Fibroblast of lung (primary cell): ENCODE measurements at regions not wholly inside any gene's neighbourhood (a gene's known extent, or its start where the extent isn't known, plus 50 kb on each side); places are given as distances from the start of the nearest gene placed in this dataset.

Source experiments
- DNase-seq, 2 donors: peaks; one replicate each; pipeline versions ENCODE4 v3.0.0 to v3.0.0-alpha.2; 2010; ENCODE audit warnings: low read depth in 2 of 2
- H2AFZ ChIP-seq: 2 replicates; pipeline ENCODE4 v1.5.1; 2012; ENCODE audit warnings: low read length, control low read depth, inconsistent platforms
- H3K27ac ChIP-seq: 2 replicates; pipeline ENCODE4 v1.5.1; 2011; ENCODE audit warnings: low read length, control low read depth; ENCODE audit not compliant: insufficient read depth
- H3K27me3 ChIP-seq: 2 replicates; pipeline ENCODE4 v1.5.1; 2011; ENCODE audit warnings: mild to moderate bottlenecking, low read length; ENCODE audit not compliant: control insufficient read depth, insufficient read depth
- H3K36me3 ChIP-seq: 2 replicates; pipeline ENCODE4 v1.5.1; 2011; ENCODE audit warnings: low read length; ENCODE audit not compliant: control insufficient read depth, insufficient read depth
- H3K4me1 ChIP-seq: 2 replicates; pipeline ENCODE4 v1.5.1; 2011; ENCODE audit warnings: low read length; ENCODE audit not compliant: control insufficient read depth, insufficient read depth; ENCODE audit errors: extremely low read depth
- H3K4me2 ChIP-seq: 2 replicates; pipeline ENCODE4 v1.5.1; 2011; ENCODE audit warnings: low read length, control low read depth; ENCODE audit not compliant: insufficient read depth; ENCODE audit errors: extremely low read depth
- H3K4me3 ChIP-seq, 4 experiments: fragments of 200-600 bp in 1 of 4; sonication (generic) in 1 of 4; replicated peaks in 1 of 4; 2 replicates each; pipeline ENCODE4 v1.5.1; 2011 to 2016; ENCODE audit warnings: low read length in 4 of 4, low read depth in 3 of 4, mild to moderate bottlenecking in 3 of 4, control low read depth in 2 of 4, inconsistent platforms in 1 of 4, mixed read lengths in 1 of 4; ENCODE audit not compliant: insufficient read depth in 1 of 4; ENCODE audit errors: control extremely low read depth in 1 of 4
- H3K79me2 ChIP-seq: 2 replicates; pipeline ENCODE4 v1.5.1; 2012; ENCODE audit warnings: mild to moderate bottlenecking, low read length, inconsistent platforms; ENCODE audit not compliant: control insufficient read depth, insufficient read depth
- H3K9ac ChIP-seq: 2 replicates; pipeline ENCODE4 v1.5.1; 2011; ENCODE audit warnings: mild to moderate bottlenecking, low read length, control low read depth; ENCODE audit not compliant: insufficient read depth
- H3K9me3 ChIP-seq: 2 replicates; pipeline ENCODE4 v1.5.1; 2012; ENCODE audit warnings: low read depth, low read length; ENCODE audit not compliant: control insufficient read depth, insufficient read depth
- H4K20me1 ChIP-seq: 2 replicates; pipeline ENCODE4 v1.5.1; 2011; ENCODE audit warnings: low read length; ENCODE audit not compliant: control insufficient read depth, insufficient read depth; ENCODE audit errors: extremely low read depth
- EZH2 ChIP-seq: IDR thresholded peaks from 2 replicates; pipeline ENCODE4 v1.5.1; 2012; ENCODE audit warnings: low read length, control low read depth, mild to moderate bottlenecking; ENCODE audit errors: missing control alignments
- TF ChIP-seq, protein P1 (sequence below), 2 donors: IDR thresholded peaks in 1 of 2; conservative IDR thresholded peaks in 1 of 2; 1 replicate in 1 of 2; 2 replicates in 1 of 2; pipeline ENCODE4 v1.5.1; 2011 to 2012; ENCODE audit warnings: low read length in 2 of 2, control low read depth in 1 of 2, inconsistent platforms in 1 of 2, low read depth in 1 of 2, mild to moderate bottlenecking in 1 of 2

DNA sequence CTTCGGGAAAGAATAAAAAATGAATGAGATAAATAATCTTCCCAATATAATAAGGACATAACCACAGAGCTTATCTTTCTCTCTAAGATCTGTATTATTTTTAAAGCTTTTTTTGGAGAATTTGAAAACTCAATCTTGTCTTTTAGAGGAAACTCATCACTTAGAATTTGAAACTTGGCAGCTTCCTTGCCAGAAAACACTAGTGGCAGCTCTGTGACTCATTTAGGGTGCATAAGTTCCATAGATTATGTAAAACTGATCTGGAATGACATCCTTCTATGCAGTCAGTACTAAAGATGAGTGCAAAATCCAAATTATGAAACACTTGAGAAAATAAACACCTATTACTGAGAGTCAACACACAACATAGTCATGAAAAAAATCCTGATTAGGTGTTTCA is 848.0 kb downstream of the DACH1 start:
- H3K27ac ChIP-seq, result no peak overlapping the region
- no peaks in the 10 kb centered on the region for H3K9me3 ChIP-seq
- no peaks in the 10 kb centered on the region for H4K20me1 ChIP-seq
- no peak for TF ChIP-seq EZH2
- TF ChIP-seq, protein P1, sequence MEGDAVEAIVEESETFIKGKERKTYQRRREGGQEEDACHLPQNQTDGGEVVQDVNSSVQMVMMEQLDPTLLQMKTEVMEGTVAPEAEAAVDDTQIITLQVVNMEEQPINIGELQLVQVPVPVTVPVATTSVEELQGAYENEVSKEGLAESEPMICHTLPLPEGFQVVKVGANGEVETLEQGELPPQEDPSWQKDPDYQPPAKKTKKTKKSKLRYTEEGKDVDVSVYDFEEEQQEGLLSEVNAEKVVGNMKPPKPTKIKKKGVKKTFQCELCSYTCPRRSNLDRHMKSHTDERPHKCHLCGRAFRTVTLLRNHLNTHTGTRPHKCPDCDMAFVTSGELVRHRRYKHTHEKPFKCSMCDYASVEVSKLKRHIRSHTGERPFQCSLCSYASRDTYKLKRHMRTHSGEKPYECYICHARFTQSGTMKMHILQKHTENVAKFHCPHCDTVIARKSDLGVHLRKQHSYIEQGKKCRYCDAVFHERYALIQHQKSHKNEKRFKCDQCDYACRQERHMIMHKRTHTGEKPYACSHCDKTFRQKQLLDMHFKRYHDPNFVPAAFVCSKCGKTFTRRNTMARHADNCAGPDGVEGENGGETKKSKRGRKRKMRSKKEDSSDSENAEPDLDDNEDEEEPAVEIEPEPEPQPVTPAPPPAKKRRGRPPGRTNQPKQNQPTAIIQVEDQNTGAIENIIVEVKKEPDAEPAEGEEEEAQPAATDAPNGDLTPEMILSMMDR (conservative IDR thresholded peaks at IDR 0.05 in 1 of 2, IDR thresholded peaks at IDR 0.05 in 1 of 2; ENCODE audit: low read depth in 1 of 2, low read length in 2 of 2), result no peak
- no peaks in the 10 kb centered on the region for H3K4me1 ChIP-seq
- H3K36me3 ChIP-seq, result no peaks in the 10 kb centered on the region
- no peak overlapping the region for H3K9ac ChIP-seq
- DNase-seq, result peak in 1 of 2 donors; percentile 16
- no peak overlapping the region for H3K4me2 ChIP-seq
- no peaks in the 10 kb centered on the region for H3K27me3 ChIP-seq
- H2AFZ ChIP-seq, result no peak overlapping the region
- no peaks in the 10 kb centered on the region for H3K79me2 ChIP-seq
- H3K4me3 ChIP-seq, result no peak overlapping the region

DNA sequence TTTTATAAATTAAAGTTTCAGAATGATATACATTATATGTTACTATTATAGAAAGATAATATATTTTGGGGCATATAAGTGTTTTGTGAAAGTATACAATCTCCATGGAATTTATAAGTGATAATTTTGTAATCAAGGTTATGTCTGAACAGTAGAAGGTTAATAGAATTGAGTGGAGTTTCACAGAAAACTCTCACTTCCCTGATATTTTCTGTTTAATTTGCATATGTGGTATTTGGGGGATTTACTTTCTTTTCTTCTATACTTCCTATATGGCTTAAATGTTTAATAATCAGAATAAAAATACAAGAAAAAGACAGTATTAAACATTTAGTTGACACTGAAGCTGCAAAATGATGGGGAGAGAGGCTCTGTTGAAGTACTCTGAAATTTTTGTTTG is 848.5 kb downstream of the DACH1 start:
- Histone ChIP-seq H3K4me2 (no peak overlapping the region), H3K27ac (no peak overlapping the region), H3K79me2 (no peaks in the 10 kb centered on the region), H3K36me3 (no peaks in the 10 kb centered on the region), H3K9ac (no peak overlapping the region), H3K4me3 (no peak overlapping the region), H3K9me3 (no peaks in the 10 kb centered on the region), H3K4me1 (no peaks in the 10 kb centered on the region), H4K20me1 (no peaks in the 10 kb centered on the region), H2AFZ (no peak overlapping the region), H3K27me3 (no peaks in the 10 kb centered on the region)
- TF ChIP-seq, protein P1 (conservative IDR thresholded peaks at IDR 0.05 in 1 of 2, IDR thresholded peaks at IDR 0.05 in 1 of 2; ENCODE audit: low read depth in 1 of 2, low read length in 2 of 2), result no peak
- no peak for TF ChIP-seq EZH2
- DNase-seq, result no peak

DNA sequence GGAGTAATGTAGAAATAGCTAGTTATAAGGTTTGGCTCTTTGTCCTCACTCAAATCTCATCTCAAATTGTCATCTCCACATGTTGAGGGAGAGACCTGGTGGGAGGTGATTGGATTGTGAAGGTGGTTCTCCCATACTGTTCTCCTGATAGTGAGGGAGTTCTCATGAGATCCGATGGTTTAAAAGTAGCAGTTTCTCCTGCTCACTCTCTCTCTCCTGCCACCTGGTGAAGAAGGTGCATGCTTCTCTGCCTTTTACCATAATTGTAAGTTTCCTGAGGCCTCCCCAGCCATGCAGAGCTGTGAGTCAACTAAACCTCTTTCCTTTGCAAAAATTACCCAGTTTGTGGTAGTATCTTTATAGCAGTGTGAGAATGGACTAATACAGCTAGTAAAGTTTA is 849.4 kb downstream of the DACH1 start:
- Histone ChIP-seq H3K27me3 (no peaks in the 10 kb centered on the region), H3K4me2 (no peak overlapping the region), H3K79me2 (no peaks in the 10 kb centered on the region), H2AFZ (no peak overlapping the region), H3K27ac (no peak overlapping the region), H3K9ac (no peak overlapping the region), H3K4me3 (no peak overlapping the region), H4K20me1 (no peaks in the 10 kb centered on the region), H3K4me1 (no peaks in the 10 kb centered on the region), H3K9me3 (no peaks in the 10 kb centered on the region), H3K36me3 (no peaks in the 10 kb centered on the region)
- no peak for DNase-seq
- TF ChIP-seq EZH2, result no peak
- TF ChIP-seq, protein P1 (conservative IDR thresholded peaks at IDR 0.05 in 1 of 2, IDR thresholded peaks at IDR 0.05 in 1 of 2; ENCODE audit: low read depth in 1 of 2, low read length in 2 of 2), result no peak
